Rectal smooth muscle tissue (tissue), 1 donor: ENCODE measurements at regions not wholly inside any gene's neighbourhood (a gene's known extent, or its start where the extent isn't known, plus 50 kb on each side); places are given as distances from the start of the nearest gene placed in this dataset.
A peak's percentile ranks its signal among the peaks of the same experiment; 100 is the strongest.

Source experiments
- H3K27ac ChIP-seq: one replicate; pipeline ENCODE4 v1.7.0; 2013; ENCODE audit warnings: low read depth, low read length, inconsistent platforms
- H3K27me3 ChIP-seq: one replicate; pipeline ENCODE4 v1.7.0; 2013; ENCODE audit warnings: low read length; ENCODE audit not compliant: control insufficient read depth, insufficient read depth
- H3K36me3 ChIP-seq: one replicate; pipeline ENCODE4 v1.7.0; 2013; ENCODE audit warnings: low read length; ENCODE audit not compliant: control insufficient read depth, insufficient read depth
- H3K4me1 ChIP-seq: one replicate; pipeline ENCODE4 v1.7.0; 2013; ENCODE audit warnings: low read length; ENCODE audit not compliant: control insufficient read depth, insufficient read depth
- H3K4me3 ChIP-seq: one replicate; pipeline ENCODE4 v1.7.0; 2013; ENCODE audit warnings: low read length
- H3K9ac ChIP-seq: one replicate; pipeline ENCODE4 v1.7.0; 2013; ENCODE audit warnings: low read length

DNA sequence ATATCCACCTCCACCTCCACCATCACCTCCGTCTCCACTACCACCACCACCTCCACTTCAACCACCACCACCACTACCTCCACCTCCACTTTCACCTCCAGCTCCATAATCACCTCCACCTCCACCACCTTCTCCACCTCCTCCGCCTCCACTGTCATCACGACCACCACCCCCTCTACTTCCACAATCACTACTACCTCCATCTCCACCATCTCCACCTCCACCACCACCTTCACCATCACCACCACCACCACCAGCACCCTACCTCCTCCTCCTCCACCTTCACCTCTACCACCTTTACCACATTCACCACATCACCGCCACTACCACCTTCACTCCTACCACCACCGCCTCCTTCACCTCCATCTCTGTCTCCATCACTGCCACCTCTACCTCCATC, 435.7 kb downstream of the MCTP2 start:
- H3K36me3 ChIP-seq = no peaks in the 10 kb centered on the region
- no peak overlapping the region for H3K4me3 ChIP-seq
- H3K27ac ChIP-seq = no peak overlapping the region
- H3K4me1 ChIP-seq = peaks cover 7% of the 10 kb centered on the region
- no peak overlapping the region for H3K9ac ChIP-seq
- no peaks in the 10 kb centered on the region for H3K27me3 ChIP-seq

- H3K27ac ChIP-seq = no peak overlapping the region
- H3K9ac ChIP-seq = no peak overlapping the region
- H3K27me3 ChIP-seq = no peaks in the 10 kb centered on the region
- no peak overlapping the region for H3K4me3 ChIP-seq
- H3K4me1 ChIP-seq = peaks cover 7% of the 10 kb centered on the region
- no peaks in the 10 kb centered on the region for H3K36me3 ChIP-seq
Observed at GRCh38 chr15:94670438-94671034, 439.2 kb downstream of the MCTP2 start.

- Histone ChIP-seq H3K36me3 (no peaks in the 10 kb centered on the region), H3K4me3 (no peak overlapping the region), H3K27ac (peak overlapping the region; percentile 22), H3K4me1 (peaks cover 7% of the 10 kb centered on the region), H3K9ac (no peak overlapping the region), H3K27me3 (no peaks in the 10 kb centered on the region)
Observed at GRCh38 chr15:94671858-94672532, 440.6 kb downstream of the MCTP2 start.

GRCh38 chr15:94673801-94674200, 442.4 kb downstream of the MCTP2 start:
- H3K4me1 ChIP-seq = peaks cover 7% of the 10 kb centered on the region
- H3K4me3 ChIP-seq = no peak overlapping the region
- H3K27me3 ChIP-seq = no peaks in the 10 kb centered on the region
- no peak overlapping the region for H3K9ac ChIP-seq
- H3K36me3 ChIP-seq = no peaks in the 10 kb centered on the region
- H3K27ac ChIP-seq = no peak overlapping the region

- peaks cover 7% of the 10 kb centered on the region for H3K4me1 ChIP-seq
- no peak overlapping the region for H3K27ac ChIP-seq
- no peaks in the 10 kb centered on the region for H3K36me3 ChIP-seq
- H3K9ac ChIP-seq = no peak overlapping the region
- H3K4me3 ChIP-seq = no peak overlapping the region
- no peaks in the 10 kb centered on the region for H3K27me3 ChIP-seq
Observed at GRCh38 chr15:94674296-94674695, 442.9 kb downstream of the MCTP2 start.

DNA sequence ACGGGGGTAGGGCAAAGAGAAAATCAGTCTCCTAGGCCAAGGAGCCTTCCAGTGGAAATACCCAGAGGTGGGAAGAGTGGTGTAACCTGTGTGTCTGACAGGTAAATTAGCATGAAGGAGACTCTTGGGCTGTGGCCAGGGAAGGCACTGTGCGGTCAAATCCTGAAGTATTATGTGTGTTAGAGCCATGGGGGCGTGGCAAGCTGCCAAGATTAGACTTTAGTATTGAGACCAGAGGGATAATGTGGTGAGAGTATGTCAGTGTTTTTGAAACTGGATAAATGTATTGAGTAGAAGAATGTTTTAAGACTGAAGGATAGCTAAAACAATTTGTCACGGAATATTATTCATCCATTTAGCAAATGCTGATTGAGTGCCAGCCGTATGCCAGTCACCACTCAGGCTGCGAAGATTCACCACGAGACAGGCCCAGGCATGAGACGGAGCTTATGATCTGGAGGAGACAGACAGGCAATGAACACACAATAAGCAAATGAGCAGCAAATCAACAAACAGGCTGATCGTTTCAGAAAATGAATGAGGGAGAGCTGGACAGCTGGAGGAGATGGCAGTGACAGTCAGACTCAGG, 445.9 kb downstream of the MCTP2 start:
- Histone ChIP-seq H3K27me3 (no peaks in the 10 kb centered on the region), H3K4me3 (no peak overlapping the region), H3K36me3 (no peaks in the 10 kb centered on the region), H3K4me1 (no peaks in the 10 kb centered on the region), H3K9ac (no peak overlapping the region), H3K27ac (no peak overlapping the region)

- no peak overlapping the region for H3K27ac ChIP-seq
- H3K9ac ChIP-seq = no peak overlapping the region
- H3K36me3 ChIP-seq = no peaks in the 10 kb centered on the region
- no peaks in the 10 kb centered on the region for H3K4me1 ChIP-seq
- no peak overlapping the region for H3K4me3 ChIP-seq
- H3K27me3 ChIP-seq = no peaks in the 10 kb centered on the region
Observed at GRCh38 chr15:94682171-94682570, 450.8 kb downstream of the MCTP2 start.

- H3K27me3 ChIP-seq = no peaks in the 10 kb centered on the region
- no peaks in the 10 kb centered on the region for H3K36me3 ChIP-seq
- H3K9ac ChIP-seq = no peak overlapping the region
- no peak overlapping the region for H3K4me3 ChIP-seq
- H3K4me1 ChIP-seq = no peaks in the 10 kb centered on the region
- H3K27ac ChIP-seq = no peak overlapping the region
Observed at GRCh38 chr15:94683902-94684301, 452.5 kb downstream of the MCTP2 start.

GRCh38 chr15:94691169-94691568, 459.8 kb downstream of the MCTP2 start:
- H3K4me3 ChIP-seq = no peak overlapping the region
- H3K27me3 ChIP-seq = no peaks in the 10 kb centered on the region
- no peaks in the 10 kb centered on the region for H3K36me3 ChIP-seq
- no peaks in the 10 kb centered on the region for H3K4me1 ChIP-seq
- no peak overlapping the region for H3K9ac ChIP-seq
- H3K27ac ChIP-seq = no peak overlapping the region

GRCh38 chr15:94692710-94693109, 461.3 kb downstream of the MCTP2 start:
- Histone ChIP-seq H3K27me3 (no peaks in the 10 kb centered on the region), H3K4me1 (no peaks in the 10 kb centered on the region), H3K4me3 (no peak overlapping the region), H3K27ac (no peak overlapping the region), H3K36me3 (no peaks in the 10 kb centered on the region), H3K9ac (no peak overlapping the region)

GRCh38 chr15:94700211-94700610, 468.9 kb downstream of the MCTP2 start:
- Histone ChIP-seq H3K9ac (no peak overlapping the region), H3K36me3 (no peaks in the 10 kb centered on the region), H3K27ac (no peak overlapping the region), H3K4me3 (no peak overlapping the region), H3K27me3 (no peaks in the 10 kb centered on the region), H3K4me1 (no peaks in the 10 kb centered on the region)

GRCh38 chr15:94701281-94701985, 470.1 kb downstream of the MCTP2 start:
- H3K36me3 ChIP-seq = no peaks in the 10 kb centered on the region
- no peak overlapping the region for H3K27ac ChIP-seq
- no peaks in the 10 kb centered on the region for H3K27me3 ChIP-seq
- H3K9ac ChIP-seq = no peak overlapping the region
- no peak overlapping the region for H3K4me3 ChIP-seq
- H3K4me1 ChIP-seq = no peaks in the 10 kb centered on the region
